DOHH2 (cell line): ENCODE measurements at regions not wholly inside any gene's neighbourhood (a gene's known extent, or its start where the extent isn't known, plus 50 kb on each side); places are given as distances from the start of the nearest gene placed in this dataset.
"Not testable (repeated sequence)": the region's sequence is repeated elsewhere in the genome, so short reads cannot be mapped to it uniquely, and the experiment has no call there.

Source experiments
- H3F3A ChIP-seq: fragments of 200-600 bp; sonication (generic), shearing (Covaris generic); 2 replicates; pipeline ENCODE4 v1.6.0; 2016; ENCODE audit warnings: antibody characterized with exemption, mild to moderate bottlenecking; ENCODE audit not compliant: control insufficient read depth, insufficient read depth
- H3K27ac ChIP-seq: fragments of 200-600 bp; sonication (generic); 2 replicates; pipeline ENCODE4 v1.5.1; 2014; ENCODE audit warnings: low read depth, mild to moderate bottlenecking, low read length, moderate library complexity
- H3K27me3 ChIP-seq: fragments of 200-600 bp; sonication (generic); 2 replicates; pipeline ENCODE4 v1.6.1; 2014; ENCODE audit warnings: mild to moderate bottlenecking, low read length, mixed read lengths; ENCODE audit not compliant: control insufficient read depth
- H3K36me3 ChIP-seq: fragments of 200-600 bp; sonication (generic); 2 replicates; pipeline ENCODE4 v1.6.1; 2014; ENCODE audit warnings: mild to moderate bottlenecking, low read length, moderate library complexity, mixed read lengths; ENCODE audit not compliant: control insufficient read depth
- H3K4me1 ChIP-seq: fragments of 200-600 bp; sonication (generic); 2 replicates; pipeline ENCODE4 v1.6.1; 2014; ENCODE audit warnings: mild to moderate bottlenecking, low read length, mixed read lengths; ENCODE audit not compliant: control insufficient read depth
- H3K4me2 ChIP-seq: fragments of 200-600 bp; sonication (generic); 2 replicates; pipeline ENCODE4 v1.6.0; 2014; ENCODE audit warnings: mild to moderate bottlenecking, low read length, moderate library complexity
- H3K4me3 ChIP-seq: fragments of 200-600 bp; sonication (generic); 2 replicates; pipeline ENCODE4 v1.5.1; 2014; ENCODE audit warnings: mild to moderate bottlenecking, low read length, mixed read lengths
- H3K79me2 ChIP-seq: fragments of 200-600 bp; sonication (generic); 2 replicates; pipeline ENCODE4 v1.6.1; 2014; ENCODE audit warnings: mild to moderate bottlenecking, low read length, mixed read lengths; ENCODE audit not compliant: control insufficient read depth
- H3K9me2 ChIP-seq: fragments of 200-600 bp; sonication (generic); replicated peaks from 2 replicates; pipeline ENCODE4 v1.6.1; 2014; ENCODE audit warnings: mild to moderate bottlenecking, low read length, mixed read lengths; ENCODE audit not compliant: control insufficient read depth
- H3K9me3 ChIP-seq: fragments of 200-600 bp; sonication (generic); 2 replicates; pipeline ENCODE4 v1.6.1; 2014; ENCODE audit warnings: antibody characterized with exemption, low read length, mixed read lengths; ENCODE audit not compliant: control insufficient read depth, insufficient read depth
- H4K20me1 ChIP-seq: fragments of 200-600 bp; sonication (generic); 2 replicates; pipeline ENCODE4 v1.6.0; 2014; ENCODE audit warnings: low read depth, mild to moderate bottlenecking, antibody characterized with exemption, low read length, moderate library complexity; ENCODE audit not compliant: control insufficient read depth, insufficient read depth
- CTCF ChIP-seq: fragments of 200-600 bp; sonication (generic); IDR thresholded peaks from one replicate; pipeline ENCODE4 v1.5.1; 2014; ENCODE audit warnings: antibody characterized with exemption, mild to moderate bottlenecking, low read depth, low read length; ENCODE audit not compliant: poor library complexity, severe bottlenecking
- EZH2phosphoT487 ChIP-seq: fragments of 200-600 bp; sonication (generic); IDR thresholded peaks from 2 replicates; pipeline ENCODE4 v1.6.1; 2017; ENCODE audit warnings: borderline replicate concordance, mild to moderate bottlenecking, antibody characterized with exemption, low read length, moderate library complexity, mixed read lengths

GRCh38 chr10:93127642-93128215 lies 54.0 kb downstream of the CYP26A1 start:
- Histone ChIP-seq H3K9me3 (peaks cover 20% of the 10 kb centered on the region), H3K4me1 (peaks cover 29% of the 10 kb centered on the region), H3F3A (peaks cover 11% of the 10 kb centered on the region)
- H3K79me2 ChIP-seq, H4K20me1 ChIP-seq, H3K27me3 ChIP-seq, H3K27ac ChIP-seq, H3K4me3 ChIP-seq, H3K9me2 ChIP-seq, H3K4me2 ChIP-seq, H3K36me3 ChIP-seq: not testable (repeated sequence)

- no peaks in the 10 kb centered on the region for H3F3A ChIP-seq
- H3K79me2 ChIP-seq: no peaks in the 10 kb centered on the region
- no peaks in the 10 kb centered on the region for H3K36me3 ChIP-seq
- H3K4me2 ChIP-seq: no peak overlapping the region
- TF ChIP-seq EZH2phosphoT487 (no peak), CTCF (no peak)
- no peaks in the 10 kb centered on the region for H3K4me1 ChIP-seq
- no peaks in the 10 kb centered on the region for H3K9me2 ChIP-seq
- H3K4me3 ChIP-seq: no peak overlapping the region
- no peaks in the 10 kb centered on the region for H4K20me1 ChIP-seq
- peaks cover 5% of the 10 kb centered on the region; the same call in 1 of the 2 replicates for H3K9me3 ChIP-seq
- H3K27me3 ChIP-seq: no peaks in the 10 kb centered on the region
- no peak overlapping the region for H3K27ac ChIP-seq
These were observed 58.3 kb downstream of the CYP26A1 start for GRCh38 chr10:93131986-93132385.

DNA sequence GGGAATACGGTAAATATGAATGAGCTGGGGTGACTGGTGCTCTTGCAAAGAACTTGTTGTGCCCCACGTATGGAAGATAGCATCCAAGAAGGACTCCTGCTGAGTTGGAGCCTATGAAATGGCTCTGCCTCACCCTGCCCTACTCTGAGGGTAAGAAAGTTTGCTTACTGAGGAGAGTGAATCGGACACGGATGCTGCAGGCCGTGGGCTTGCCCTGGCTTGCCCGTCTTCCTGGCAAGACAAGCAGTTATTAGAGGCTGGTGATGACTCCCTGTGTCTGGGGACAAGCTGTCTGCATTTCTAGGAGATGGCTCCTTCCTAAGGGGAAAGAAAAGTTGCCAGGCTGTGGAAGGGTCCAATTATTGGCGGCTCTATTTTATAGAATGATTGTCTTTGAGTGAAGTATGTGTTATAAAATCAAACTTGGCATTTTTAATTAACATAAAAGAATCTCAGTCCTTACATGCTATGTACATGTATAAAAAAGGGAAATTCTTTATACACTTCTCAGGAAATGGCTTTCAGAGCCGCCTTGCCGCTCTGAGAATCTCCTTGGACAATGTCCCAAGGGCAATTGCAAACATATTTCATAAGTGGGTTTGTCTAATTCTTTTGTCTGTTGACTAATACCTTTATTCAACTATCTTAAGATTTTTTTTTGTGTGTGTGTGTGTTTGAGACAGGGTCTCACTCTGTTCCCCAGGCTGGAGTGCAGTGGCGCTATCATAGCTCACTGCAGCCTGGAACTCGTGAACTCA lies 64.6 kb downstream of the CYP26A1 start:
- no peaks in the 10 kb centered on the region for H3K4me1 ChIP-seq
- no peak overlapping the region for H3K4me2 ChIP-seq
- H3K79me2 ChIP-seq: no peaks in the 10 kb centered on the region
- no peaks in the 10 kb centered on the region for H3K9me2 ChIP-seq
- no peaks in the 10 kb centered on the region for H3K9me3 ChIP-seq
- no peaks in the 10 kb centered on the region for H3K36me3 ChIP-seq
- TF ChIP-seq EZH2phosphoT487 (no peak), CTCF (no peak)
- H4K20me1 ChIP-seq: no peaks in the 10 kb centered on the region
- no peaks in the 10 kb centered on the region for H3K27me3 ChIP-seq
- no peaks in the 10 kb centered on the region for H3F3A ChIP-seq
- H3K27ac ChIP-seq: no peak overlapping the region
- H3K4me3 ChIP-seq: no peak overlapping the region

DNA sequence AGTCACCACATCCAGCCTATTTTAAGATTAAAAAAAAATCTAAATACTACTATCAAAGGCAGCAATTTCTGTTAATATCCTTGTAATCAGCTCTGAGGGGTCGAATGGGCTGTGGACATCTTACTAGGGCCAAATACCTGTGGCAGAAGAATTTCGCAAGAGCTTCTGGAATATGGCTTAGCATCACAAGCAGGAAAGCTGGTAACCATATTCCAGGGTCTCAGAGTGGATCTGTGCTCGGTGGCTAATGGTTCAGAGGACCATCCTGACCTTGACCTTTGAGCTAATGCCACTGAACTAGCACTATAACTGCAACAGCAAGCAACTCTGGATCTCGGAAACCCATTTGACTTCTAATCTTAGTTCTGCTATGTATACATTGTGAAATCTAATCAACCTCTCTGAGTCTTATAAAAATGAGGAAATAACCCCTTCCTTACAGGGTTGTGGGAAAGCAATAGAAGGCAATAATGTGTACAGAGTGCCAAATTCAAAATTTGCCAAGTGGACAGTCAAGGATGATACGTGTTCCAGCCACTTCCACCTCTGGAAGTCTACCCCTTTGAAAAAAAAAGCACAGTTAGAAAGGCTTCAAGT lies 65.5 kb downstream of the CYP26A1 start:
- Histone ChIP-seq H3K9me2 (no peaks in the 10 kb centered on the region), H3K79me2 (no peaks in the 10 kb centered on the region), H3K4me3 (no peak overlapping the region), H3K27me3 (no peaks in the 10 kb centered on the region), H3K36me3 (no peaks in the 10 kb centered on the region), H3K4me2 (no peak overlapping the region), H3K27ac (no peak overlapping the region), H4K20me1 (no peaks in the 10 kb centered on the region), H3K4me1 (no peaks in the 10 kb centered on the region), H3F3A (no peaks in the 10 kb centered on the region), H3K9me3 (no peaks in the 10 kb centered on the region)
- no peak for TF ChIP-seq CTCF
- TF ChIP-seq EZH2phosphoT487: no peak
